GM18519 (cell line): ENCODE measurements at regions not wholly inside any gene's neighbourhood (a gene's known extent, or its start where the extent isn't known, plus 50 kb on each side); places are given as distances from the start of the nearest gene placed in this dataset.
"Not testable (repeated sequence)": the region's sequence is repeated elsewhere in the genome, so short reads cannot be mapped to it uniquely, and the experiment has no call there.

Source experiments
- ATAC-seq: cut with Tn5 transposase; IDR thresholded peaks from one replicate; pipeline ENCODE4 v1.9.1; 2021; ENCODE audit warnings: mild to moderate bottlenecking, moderate library complexity; ENCODE audit not compliant: unreplicated experiment, low FRiP score

- no peak for ATAC-seq
These were observed 578.7 kb upstream of the NRP1 start for GRCh38 chr10:33913194-33913593.

GRCh38 chr10:33909476-33909875 lies 575.0 kb upstream of the NRP1 start:
- ATAC-seq: not testable (repeated sequence)

GRCh38 chr10:33901166-33901565 lies 566.7 kb upstream of the NRP1 start:
- ATAC-seq: no peak

GRCh38 chr10:33900596-33900995 lies 566.1 kb upstream of the NRP1 start:
- no peak for ATAC-seq

GRCh38 chr10:33899578-33900531 lies 565.4 kb upstream of the NRP1 start:
- ATAC-seq: no peak

GRCh38 chr10:33897291-33897752 lies 562.9 kb upstream of the NRP1 start:
- no peak for ATAC-seq

GRCh38 chr10:33893506-33893905 lies 559.0 kb upstream of the NRP1 start:
- ATAC-seq: no peak

- no peak for ATAC-seq
These were observed 554.9 kb upstream of the NRP1 start for GRCh38 chr10:33889371-33889770.

GRCh38 chr10:33887188-33887587 lies 552.7 kb upstream of the NRP1 start:
- no peak for ATAC-seq

GRCh38 chr10:33886299-33886698 lies 551.8 kb upstream of the NRP1 start:
- ATAC-seq: no peak

- ATAC-seq: no peak
These were observed 550.1 kb upstream of the NRP1 start for GRCh38 chr10:33884604-33885003.

- ATAC-seq: no peak
These were observed 549.4 kb upstream of the NRP1 start for GRCh38 chr10:33883881-33884280.

GRCh38 chr10:33882996-33883395 lies 548.5 kb upstream of the NRP1 start:
- no peak for ATAC-seq

- no peak for ATAC-seq
These were observed 545.8 kb upstream of the NRP1 start for GRCh38 chr10:33880291-33880690.

GRCh38 chr10:33878238-33878786 lies 543.8 kb upstream of the NRP1 start:
- ATAC-seq: no peak

GRCh38 chr10:33876584-33877400 lies 542.3 kb upstream of the NRP1 start:
- no peak for ATAC-seq

- no peak for ATAC-seq
These were observed 541.6 kb upstream of the NRP1 start for GRCh38 chr10:33875924-33876583.

GRCh38 chr10:33871061-33871956 lies 536.8 kb upstream of the NRP1 start:
- no peak for ATAC-seq

GRCh38 chr10:33869481-33869880 lies 535.0 kb upstream of the NRP1 start:
- no peak for ATAC-seq

- ATAC-seq: no peak
These were observed 534.6 kb upstream of the NRP1 start for GRCh38 chr10:33869028-33869427.
